ENCODE measurements at regions not wholly inside any gene's neighbourhood (a gene's known extent, or its start where the extent isn't known, plus 50 kb on each side); places are given as distances from the start of the nearest gene placed in this dataset.

- no peak for TF ChIP-seq POLR2A (IDR thresholded peaks at IDR 0.05; ENCODE audit: low read depth, low read length)
- no peak for FAIRE-seq
- DNase-seq (ENCODE audit: insufficient read length, low spot score): no peak
Measured at GRCh38 chr17:33352526-33352925, 59.4 kb upstream of the ASIC2 start.

- FAIRE-seq (no peak), DNase-seq (ENCODE audit: insufficient read length, low spot score) (no peak)
- TF ChIP-seq POLR2A (IDR thresholded peaks at IDR 0.05; ENCODE audit: low read depth, low read length): no peak
Measured at GRCh38 chr17:33356266-33356665, 63.2 kb upstream of the ASIC2 start.

- TF ChIP-seq POLR2A (IDR thresholded peaks at IDR 0.05; ENCODE audit: low read depth, low read length): no peak
- FAIRE-seq (no peak), DNase-seq (ENCODE audit: insufficient read length, low spot score) (no peak)
Measured at GRCh38 chr17:33363475-33363874, 70.4 kb upstream of the ASIC2 start.

- FAIRE-seq (no peak), DNase-seq (ENCODE audit: insufficient read length, low spot score) (no peak)
- no peak for TF ChIP-seq POLR2A (IDR thresholded peaks at IDR 0.05; ENCODE audit: low read depth, low read length)
Measured at GRCh38 chr17:33366960-33367359, 73.9 kb upstream of the ASIC2 start.

GRCh38 chr17:33369149-33369548 is 76.1 kb upstream of the ASIC2 start:
- TF ChIP-seq POLR2A (IDR thresholded peaks at IDR 0.05; ENCODE audit: low read depth, low read length): no peak
- DNase-seq (ENCODE audit: insufficient read length, low spot score) (no peak), FAIRE-seq (no peak)

GRCh38 chr17:33369876-33370275 is 76.8 kb upstream of the ASIC2 start:
- DNase-seq (ENCODE audit: insufficient read length, low spot score): no peak
- no peak for TF ChIP-seq POLR2A (IDR thresholded peaks at IDR 0.05; ENCODE audit: low read depth, low read length)
- no peak for FAIRE-seq

- no peak for TF ChIP-seq POLR2A (IDR thresholded peaks at IDR 0.05; ENCODE audit: low read depth, low read length)
- DNase-seq (ENCODE audit: insufficient read length, low spot score) (no peak), FAIRE-seq (no peak)
Measured at GRCh38 chr17:33370401-33370800, 77.3 kb upstream of the ASIC2 start.

GRCh38 chr17:33371377-33371776 is 78.3 kb upstream of the ASIC2 start:
- TF ChIP-seq POLR2A (IDR thresholded peaks at IDR 0.05; ENCODE audit: low read depth, low read length): no peak
- FAIRE-seq (no peak), DNase-seq (ENCODE audit: insufficient read length, low spot score) (no peak)

- FAIRE-seq (no peak), DNase-seq (ENCODE audit: insufficient read length, low spot score) (no peak)
- TF ChIP-seq POLR2A (IDR thresholded peaks at IDR 0.05; ENCODE audit: low read depth, low read length): no peak
Measured at GRCh38 chr17:33373273-33373672, 80.2 kb upstream of the ASIC2 start.

- no peak for TF ChIP-seq POLR2A (IDR thresholded peaks at IDR 0.05; ENCODE audit: low read depth, low read length)
- no peak for FAIRE-seq
- DNase-seq (ENCODE audit: insufficient read length, low spot score): no peak
Measured at GRCh38 chr17:33375103-33375502, 82.0 kb upstream of the ASIC2 start.

GRCh38 chr17:33375783-33376182 is 82.7 kb upstream of the ASIC2 start:
- no peak for DNase-seq (ENCODE audit: insufficient read length, low spot score)
- no peak for TF ChIP-seq POLR2A (IDR thresholded peaks at IDR 0.05; ENCODE audit: low read depth, low read length)
- FAIRE-seq: no peak

- DNase-seq (ENCODE audit: insufficient read length, low spot score): no peak
- TF ChIP-seq POLR2A (IDR thresholded peaks at IDR 0.05; ENCODE audit: low read depth, low read length): no peak
- FAIRE-seq: no peak
Measured at GRCh38 chr17:33377837-33378595, 84.9 kb upstream of the ASIC2 start.

- FAIRE-seq (no peak), DNase-seq (ENCODE audit: insufficient read length, low spot score) (no peak)
- TF ChIP-seq POLR2A (IDR thresholded peaks at IDR 0.05; ENCODE audit: low read depth, low read length): no peak
Measured at GRCh38 chr17:33381201-33381600, 88.1 kb upstream of the ASIC2 start.

GRCh38 chr17:33383488-33384023 is 90.5 kb upstream of the ASIC2 start:
- no peak for TF ChIP-seq POLR2A (IDR thresholded peaks at IDR 0.05; ENCODE audit: low read depth, low read length)
- FAIRE-seq (no peak), DNase-seq (ENCODE audit: insufficient read length, low spot score) (no peak)

- DNase-seq (ENCODE audit: insufficient read length, low spot score) (no peak), FAIRE-seq (no peak)
- TF ChIP-seq POLR2A (IDR thresholded peaks at IDR 0.05; ENCODE audit: low read depth, low read length): no peak
Measured at GRCh38 chr17:33385133-33385532, 92.0 kb upstream of the ASIC2 start.
